GM21786 (cell line): ENCODE measurements at regions not wholly inside any gene's neighbourhood (a gene's known extent, or its start where the extent isn't known, plus 50 kb on each side); places are given as distances from the start of the nearest gene placed in this dataset.
"Not testable (repeated sequence)": the region's sequence is repeated elsewhere in the genome, so short reads cannot be mapped to it uniquely, and the experiment has no call there.

Experiments used
- ATAC-seq: cut with Tn5 transposase; IDR thresholded peaks from one replicate; pipeline ENCODE4 v1.9.1; 2021; ENCODE audit not compliant: unreplicated experiment

GRCh38 chr2:220569112-220569897 is 941.9 kb downstream of the SLC4A3 start:
- no peak for ATAC-seq

DNA sequence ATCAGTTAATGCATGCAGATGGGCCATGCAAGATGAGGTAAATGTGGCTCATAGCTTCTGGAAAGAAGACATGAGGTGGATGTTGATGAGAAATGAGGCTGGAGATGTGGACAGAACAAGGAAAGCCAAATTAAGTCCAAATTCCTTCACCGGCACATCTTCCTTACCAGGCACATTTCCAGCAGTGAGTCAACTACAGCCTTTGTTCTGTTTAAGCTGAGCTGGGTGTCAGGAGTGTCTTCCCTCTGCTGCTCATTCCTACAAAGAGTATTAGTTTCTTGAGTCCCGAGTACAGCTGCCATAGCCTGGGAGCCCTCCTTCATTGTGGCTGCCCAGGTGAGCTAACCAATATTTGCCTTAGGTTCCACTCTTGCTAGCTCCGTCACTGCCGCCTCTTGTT is 945.0 kb downstream of the SLC4A3 start:
- no peak for ATAC-seq

DNA sequence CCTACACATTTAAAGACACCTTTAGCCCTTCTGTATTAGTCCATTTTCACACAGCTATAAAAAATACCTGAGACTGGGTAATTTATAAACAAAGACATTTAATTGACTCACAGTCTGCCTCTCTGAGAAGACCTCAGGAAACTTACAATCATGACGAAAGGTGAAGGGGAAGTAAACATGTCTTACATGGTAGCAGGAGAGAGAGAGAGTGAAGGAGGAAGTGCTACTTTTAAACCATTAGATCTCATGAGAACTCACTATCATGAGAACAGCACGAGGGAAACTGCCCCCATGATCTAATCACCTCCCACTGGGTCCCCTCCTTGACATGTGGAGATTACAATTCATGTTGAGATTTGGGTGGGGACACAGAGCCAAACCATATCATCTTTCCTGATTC is 946.6 kb downstream of the SLC4A3 start:
- no peak for ATAC-seq

GRCh38 chr2:220575963-220576362 is 948.5 kb downstream of the SLC4A3 start:
- ATAC-seq, result no peak

DNA sequence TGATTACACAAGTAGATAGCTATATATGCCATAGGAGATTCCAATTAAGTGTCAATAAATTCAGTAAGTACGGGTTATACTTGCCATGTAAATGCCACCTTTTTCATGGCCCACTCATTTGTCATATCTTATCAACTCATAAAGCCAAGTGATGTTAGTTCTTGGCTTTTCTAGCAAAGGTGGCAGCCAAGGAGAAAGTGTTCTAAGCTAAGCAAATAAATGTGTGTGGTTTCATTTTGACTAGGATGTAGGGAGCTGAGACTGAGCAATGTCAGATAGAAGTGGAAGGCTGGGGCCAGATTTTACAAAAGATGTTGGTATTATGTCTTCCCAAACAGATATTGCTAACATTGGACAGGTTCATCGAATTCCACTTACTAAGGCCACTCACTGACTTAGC is 952.0 kb downstream of the SLC4A3 start:
- no peak for ATAC-seq

- ATAC-seq, result no peak
These were observed 952.7 kb downstream of the SLC4A3 start for GRCh38 chr2:220580113-220580512.

- no peak for ATAC-seq
These were observed 956.3 kb downstream of the SLC4A3 start for GRCh38 chr2:220583725-220584124.

GRCh38 chr2:220585241-220585640 is 957.8 kb downstream of the SLC4A3 start:
- ATAC-seq, result no peak

- ATAC-seq, result no peak
These were observed 959.6 kb downstream of the SLC4A3 start for GRCh38 chr2:220586980-220587530.

GRCh38 chr2:220588148-220588547 is 960.7 kb downstream of the SLC4A3 start:
- ATAC-seq, result no peak

DNA sequence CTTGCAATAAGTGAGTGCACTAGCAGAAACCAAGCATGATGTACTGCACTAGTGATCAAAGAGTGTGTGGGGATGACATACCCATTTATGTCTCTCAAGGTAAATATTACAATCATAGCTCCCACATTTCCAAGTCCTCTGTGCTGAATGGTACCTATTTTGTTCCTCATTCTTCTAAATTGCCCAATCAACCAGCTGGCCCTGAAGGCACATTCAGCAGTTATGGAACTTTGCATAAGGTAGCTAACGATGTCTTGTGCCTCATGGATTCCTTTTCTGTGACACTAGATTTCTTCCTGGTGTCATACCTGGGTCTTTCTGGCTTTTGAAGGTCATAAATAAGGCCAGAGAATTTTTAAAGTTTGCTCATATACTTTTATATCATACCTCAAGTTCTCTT is 963.0 kb downstream of the SLC4A3 start:
- ATAC-seq, result no peak

DNA sequence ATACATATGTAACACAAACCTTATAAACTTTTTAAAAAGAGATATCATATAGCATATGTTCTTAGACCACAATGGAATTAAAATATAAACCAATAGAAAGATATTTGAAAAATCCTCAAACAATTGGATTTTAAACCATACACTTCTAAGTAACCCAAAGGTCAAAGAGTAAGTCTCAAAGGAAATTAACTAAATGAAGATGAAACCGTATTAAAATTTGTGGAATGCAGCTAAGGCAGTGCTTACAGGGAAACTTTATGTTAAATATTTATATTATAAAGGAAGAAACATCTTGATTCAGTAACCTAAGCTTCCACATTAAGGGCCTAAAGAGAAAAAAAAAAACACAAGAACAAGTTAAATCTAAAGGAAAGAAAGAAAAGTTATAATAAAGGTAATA is 966.1 kb downstream of the SLC4A3 start:
- no peak for ATAC-seq

DNA sequence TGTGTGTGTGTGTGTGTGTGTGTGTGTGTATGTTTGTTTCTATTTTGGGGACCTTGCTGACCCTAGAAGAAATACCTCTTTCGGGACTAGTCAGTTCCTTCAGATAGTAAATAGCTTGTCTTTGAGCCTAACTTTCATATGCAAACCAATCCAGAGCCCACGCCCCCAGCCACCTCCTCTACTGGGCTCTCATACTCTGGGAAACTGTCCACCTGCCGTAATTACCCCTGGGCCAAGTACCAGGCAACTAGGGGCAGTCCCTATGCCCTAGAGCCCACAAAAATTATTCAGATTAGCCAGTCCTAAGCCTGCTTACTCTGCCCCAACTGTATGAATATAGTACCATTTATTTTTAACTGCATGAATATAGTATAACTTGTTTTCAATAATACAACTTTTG is 970.4 kb downstream of the EPHA4 start:
- ATAC-seq, result no peak

- ATAC-seq, result not testable (repeated sequence)
These were observed 959.1 kb downstream of the EPHA4 start for GRCh38 chr2:220613004-220613403.

GRCh38 chr2:220614064-220614463 is 958.0 kb downstream of the EPHA4 start:
- no peak for ATAC-seq

DNA sequence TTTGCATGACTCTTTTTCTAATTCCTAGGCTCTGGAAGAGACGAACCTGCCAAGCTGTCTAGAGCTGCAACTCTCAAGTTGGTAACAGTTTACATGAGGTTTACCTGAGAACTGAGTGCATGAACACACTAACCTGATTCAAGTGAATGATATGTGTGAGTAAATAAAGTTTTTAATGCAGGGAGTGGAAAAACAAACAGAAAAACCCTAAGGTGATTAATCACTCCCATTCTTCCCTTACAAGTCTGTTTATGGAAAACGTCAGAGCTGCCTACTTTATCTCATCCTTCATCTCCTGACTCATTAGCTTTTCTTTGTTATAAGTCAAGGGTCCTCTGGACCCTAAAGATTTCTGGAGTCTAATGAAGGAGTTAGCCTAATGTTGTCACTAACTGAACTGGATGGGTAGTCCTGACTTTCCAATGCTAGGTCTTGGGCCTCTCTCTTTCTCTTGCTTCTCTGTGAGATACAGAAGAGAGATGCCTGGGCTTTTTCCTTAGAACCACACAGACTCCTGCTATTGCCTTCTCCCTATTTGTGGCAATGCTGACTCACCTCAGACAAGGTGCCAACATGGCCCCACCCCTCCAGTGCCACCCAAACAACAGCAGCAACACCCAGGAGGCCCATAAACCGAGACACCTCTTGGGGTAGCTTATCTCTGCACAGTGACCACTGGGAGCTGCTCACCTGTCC is 952.4 kb downstream of the EPHA4 start:
- no peak for ATAC-seq

DNA sequence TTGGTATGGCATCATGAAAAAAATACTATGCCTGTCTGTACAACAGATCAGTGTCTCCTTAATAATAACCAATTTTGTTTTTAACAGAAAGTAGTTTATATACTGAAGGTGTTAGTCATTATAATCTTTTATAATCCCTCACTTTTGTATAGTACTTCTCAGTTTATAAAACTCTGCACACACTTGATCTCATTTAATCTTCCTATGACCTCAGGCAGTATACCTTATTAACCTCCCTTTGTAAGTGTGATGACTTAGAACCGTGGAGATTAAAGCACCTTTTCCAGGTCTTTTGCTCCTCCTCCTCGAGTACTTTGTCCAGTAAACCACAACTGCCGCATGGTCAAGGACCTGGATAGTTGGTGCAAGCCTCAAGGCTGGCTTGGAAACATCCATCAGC is 945.5 kb downstream of the EPHA4 start:
- ATAC-seq, result no peak

GRCh38 chr2:220628252-220628651 is 943.9 kb downstream of the EPHA4 start:
- ATAC-seq, result no peak

GRCh38 chr2:220641137-220641536 is 931.0 kb downstream of the EPHA4 start:
- no peak for ATAC-seq

GRCh38 chr2:220646424-220646823 is 925.7 kb downstream of the EPHA4 start:
- ATAC-seq, result peak; percentile 79

DNA sequence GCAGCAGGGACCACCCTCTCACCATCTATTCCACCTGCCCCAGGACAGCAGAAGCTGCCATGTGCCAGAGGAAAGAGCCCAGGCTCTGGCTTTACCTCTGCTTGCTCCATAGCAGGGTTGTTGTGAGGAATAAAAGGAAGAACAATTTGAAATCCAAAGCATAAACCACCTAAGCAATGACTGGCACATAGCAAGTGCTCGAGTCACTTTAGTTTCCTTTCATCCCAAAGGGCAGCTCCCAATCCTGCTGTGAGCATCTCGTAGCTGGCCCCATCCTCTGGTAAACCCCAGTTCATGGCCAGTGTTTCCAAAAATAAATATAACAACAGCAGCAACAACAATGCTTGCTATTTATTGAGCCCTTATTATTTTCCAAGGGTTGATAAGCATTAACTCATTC is 923.5 kb downstream of the EPHA4 start:
- no peak for ATAC-seq

- no peak for ATAC-seq
These were observed 918.3 kb downstream of the EPHA4 start for GRCh38 chr2:220653776-220654175.
